ENCODE measurements at regions not wholly inside any gene's neighbourhood (a gene's known extent, or its start where the extent isn't known, plus 50 kb on each side); places are given as distances from the start of the nearest gene placed in this dataset.
"Not testable (repeated sequence)": the region's sequence is repeated elsewhere in the genome, so short reads cannot be mapped to it uniquely, and the experiment has no call there.

DNA sequence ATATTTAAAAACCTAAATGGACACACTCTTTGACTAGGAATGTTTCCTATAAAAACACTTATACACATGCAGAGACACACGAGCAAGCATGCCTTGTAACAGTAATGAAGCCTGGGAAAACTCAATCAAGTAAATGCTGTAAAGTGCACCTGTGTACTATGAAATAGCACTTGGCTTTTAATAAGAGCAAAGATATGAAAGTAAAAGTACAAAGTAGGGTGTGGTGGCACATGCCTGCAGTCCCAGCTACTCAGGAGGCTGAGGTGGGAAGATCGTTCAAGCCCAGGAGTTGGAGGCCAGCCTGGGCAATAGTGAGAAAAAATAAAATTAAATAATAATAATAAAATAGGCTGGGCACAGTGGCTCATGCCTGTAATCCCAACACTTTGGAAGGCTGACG is 166.9 kb upstream of the GRK3 start:
- DNase-seq, result no peak

DNA sequence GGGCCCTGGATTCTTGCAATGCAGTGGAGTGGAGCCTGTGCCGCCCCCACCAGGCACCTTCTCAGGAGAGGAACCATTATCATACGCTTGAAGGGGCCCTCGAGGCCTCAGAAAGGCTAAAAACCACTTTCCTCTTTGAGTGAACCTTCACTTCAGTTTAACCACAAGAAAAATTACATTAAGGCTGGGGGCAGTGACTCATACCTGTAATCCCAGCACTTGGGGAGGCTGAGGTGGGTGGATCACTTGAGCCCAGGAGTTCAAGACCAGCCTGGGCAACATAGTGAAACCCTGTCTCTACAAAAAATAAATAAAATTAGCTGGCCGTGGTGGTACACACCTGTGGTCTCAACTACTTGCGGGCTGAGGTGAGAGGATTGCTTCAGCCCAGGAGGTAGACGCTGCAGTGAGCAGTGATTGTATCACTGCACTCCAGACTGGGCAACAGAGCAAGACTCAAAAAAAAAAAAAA is 165.8 kb upstream of the GRK3 start:
- not testable (repeated sequence) for DNase-seq

DNA sequence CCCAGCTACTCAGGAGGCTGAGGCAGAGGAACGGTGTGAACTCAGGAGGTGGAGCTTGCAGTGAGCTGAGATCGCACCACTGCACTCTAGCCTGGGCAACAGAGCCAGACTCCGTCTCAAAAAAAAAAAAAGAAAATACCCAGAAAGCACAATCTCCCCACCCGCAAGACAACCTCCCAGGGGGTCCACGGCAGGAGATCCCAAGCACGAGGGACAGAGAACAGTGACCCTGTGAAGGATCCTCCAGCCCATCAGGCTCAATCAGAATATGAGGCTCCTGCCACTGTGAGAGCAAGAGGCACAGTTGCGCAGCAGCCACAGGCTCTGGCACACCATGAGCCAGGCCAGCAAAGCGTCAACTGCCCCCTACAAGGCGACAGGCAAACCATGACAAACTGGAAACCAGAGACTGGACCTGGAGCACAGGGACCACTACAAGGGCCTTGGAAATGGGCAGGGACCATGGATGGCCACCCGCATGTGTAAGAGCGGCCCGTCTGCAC is 164.8 kb upstream of the GRK3 start:
- no peak for DNase-seq

DNA sequence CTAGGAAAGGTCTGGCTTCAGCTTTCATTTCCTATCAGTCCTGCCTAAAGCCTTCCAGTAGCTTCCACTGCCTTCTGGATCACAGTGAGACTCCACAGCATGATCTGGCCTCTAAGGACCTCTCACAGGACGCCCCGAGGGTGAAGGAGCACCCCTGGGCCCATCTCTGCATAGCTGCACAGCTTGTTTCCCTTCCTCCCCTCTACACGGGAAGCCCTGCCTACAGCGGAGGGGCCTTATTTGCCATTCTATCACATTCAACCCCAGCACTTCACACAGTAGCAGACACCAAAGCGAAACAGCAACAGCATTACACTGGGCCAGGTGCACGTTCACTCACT is 162.3 kb upstream of the GRK3 start:
- no peak for DNase-seq

DNA sequence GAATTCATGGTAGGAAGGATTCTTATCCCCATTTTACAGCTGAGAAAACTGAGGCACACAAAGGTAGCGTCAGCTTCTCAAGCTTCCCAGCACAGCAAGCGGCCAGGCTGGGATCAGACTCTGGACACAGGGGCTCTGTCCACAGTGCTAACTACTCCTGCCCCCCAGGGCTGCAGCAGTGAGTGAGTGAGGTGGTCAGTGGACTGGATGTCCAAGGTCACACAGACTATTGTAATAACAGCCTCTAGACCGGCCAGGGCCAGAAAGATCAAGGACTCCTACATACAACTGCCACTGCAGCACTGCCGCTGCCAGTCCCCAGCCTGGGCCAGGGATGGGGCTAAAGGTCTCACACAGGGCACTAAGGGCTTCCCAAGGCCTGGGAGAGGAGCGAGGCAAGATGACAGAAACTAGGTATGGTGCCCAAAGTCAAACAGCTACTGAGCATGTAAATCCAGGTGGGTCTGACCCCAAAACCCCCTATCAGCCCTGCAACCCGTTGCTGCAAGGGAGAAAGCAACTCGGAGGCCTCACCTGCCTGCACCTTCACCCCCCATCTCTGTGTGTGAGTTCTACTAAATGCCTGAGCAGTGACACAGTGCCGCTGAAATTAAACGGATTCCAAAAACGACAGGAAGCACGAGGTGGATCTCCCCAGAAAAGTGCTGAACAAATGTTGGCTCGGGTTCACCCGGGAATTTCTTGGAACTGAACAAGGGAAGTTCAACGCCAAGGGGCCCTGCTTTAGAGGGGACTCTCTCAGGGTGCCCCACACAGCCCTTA is 161.8 kb upstream of the GRK3 start:
- no peak for DNase-seq

DNA sequence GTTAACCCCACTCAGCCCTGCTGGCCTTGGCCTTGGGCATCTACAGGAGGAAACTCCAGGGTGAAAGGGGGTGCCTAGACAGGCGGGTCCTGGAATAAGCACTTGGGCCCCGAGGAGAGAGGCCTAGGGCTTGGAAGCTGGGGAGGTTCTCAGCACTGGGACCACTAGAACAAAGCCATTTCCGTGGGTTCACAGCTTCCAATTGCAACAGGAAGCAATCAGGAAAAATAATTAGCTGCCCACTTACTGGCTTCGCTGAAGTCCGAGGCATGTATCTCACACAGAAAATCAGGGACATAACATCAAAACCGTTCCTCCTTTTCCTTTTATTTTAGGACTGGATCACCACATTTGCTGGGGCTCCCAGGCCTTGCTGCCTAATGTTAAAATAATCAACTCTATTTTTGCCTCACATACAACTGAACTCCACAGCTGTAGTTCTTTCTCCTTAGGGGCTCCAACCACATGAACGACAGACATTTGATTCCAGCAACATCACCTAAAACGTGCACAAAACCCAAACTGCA is 161.1 kb upstream of the GRK3 start:
- no peak for DNase-seq

DNA sequence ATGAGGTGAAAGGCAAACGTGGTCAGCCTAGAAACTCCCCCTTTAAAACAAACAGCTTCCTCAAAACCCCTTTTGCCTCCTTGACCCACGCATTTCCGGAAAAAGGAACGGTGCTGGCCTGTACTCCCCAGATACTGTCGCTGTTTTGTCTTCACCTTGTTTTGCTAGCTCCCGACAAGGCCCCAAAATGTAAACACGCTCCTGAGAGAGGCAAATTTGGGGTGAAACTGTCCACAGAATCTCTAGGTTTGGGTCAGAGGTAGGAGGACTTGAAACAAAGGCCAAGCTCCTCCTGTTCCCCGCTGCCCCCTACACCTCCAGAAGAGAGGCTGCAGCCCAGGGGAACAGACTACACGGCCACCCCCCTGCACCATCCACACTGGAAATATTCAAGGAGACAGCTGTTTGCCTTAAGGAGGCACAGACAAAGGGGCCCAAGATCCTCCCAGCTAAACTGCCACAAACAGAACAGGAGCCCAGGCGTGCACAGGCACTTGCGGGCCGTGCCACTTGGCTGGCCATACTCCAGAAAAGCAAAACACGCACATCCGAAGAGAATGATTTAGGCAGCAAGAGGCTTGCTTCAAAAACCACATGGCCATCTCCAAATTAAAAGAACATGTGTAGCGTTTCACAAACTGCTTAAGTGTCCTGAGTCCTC is 160.5 kb upstream of the GRK3 start:
- no peak for DNase-seq

DNA sequence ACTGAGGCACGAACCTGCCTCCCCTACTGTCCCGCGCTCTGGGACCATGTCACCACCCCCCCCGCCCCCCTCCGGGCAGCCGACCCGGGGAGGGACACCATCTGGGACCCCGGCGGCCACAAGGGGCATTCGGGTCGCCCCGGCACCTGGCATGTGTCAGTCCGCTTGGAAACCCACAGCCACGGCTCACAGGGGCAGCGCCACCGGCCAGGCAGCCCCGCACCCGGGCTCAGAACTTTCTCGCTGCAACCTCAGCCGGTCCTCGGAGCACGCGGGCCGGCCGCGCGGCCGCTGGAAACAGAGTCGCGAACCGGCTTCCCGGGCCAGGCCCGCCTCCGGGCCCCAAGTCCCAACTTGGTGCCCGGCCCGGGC is 159.9 kb upstream of the GRK3 start:
- peak; percentile 22 for DNase-seq

DNA sequence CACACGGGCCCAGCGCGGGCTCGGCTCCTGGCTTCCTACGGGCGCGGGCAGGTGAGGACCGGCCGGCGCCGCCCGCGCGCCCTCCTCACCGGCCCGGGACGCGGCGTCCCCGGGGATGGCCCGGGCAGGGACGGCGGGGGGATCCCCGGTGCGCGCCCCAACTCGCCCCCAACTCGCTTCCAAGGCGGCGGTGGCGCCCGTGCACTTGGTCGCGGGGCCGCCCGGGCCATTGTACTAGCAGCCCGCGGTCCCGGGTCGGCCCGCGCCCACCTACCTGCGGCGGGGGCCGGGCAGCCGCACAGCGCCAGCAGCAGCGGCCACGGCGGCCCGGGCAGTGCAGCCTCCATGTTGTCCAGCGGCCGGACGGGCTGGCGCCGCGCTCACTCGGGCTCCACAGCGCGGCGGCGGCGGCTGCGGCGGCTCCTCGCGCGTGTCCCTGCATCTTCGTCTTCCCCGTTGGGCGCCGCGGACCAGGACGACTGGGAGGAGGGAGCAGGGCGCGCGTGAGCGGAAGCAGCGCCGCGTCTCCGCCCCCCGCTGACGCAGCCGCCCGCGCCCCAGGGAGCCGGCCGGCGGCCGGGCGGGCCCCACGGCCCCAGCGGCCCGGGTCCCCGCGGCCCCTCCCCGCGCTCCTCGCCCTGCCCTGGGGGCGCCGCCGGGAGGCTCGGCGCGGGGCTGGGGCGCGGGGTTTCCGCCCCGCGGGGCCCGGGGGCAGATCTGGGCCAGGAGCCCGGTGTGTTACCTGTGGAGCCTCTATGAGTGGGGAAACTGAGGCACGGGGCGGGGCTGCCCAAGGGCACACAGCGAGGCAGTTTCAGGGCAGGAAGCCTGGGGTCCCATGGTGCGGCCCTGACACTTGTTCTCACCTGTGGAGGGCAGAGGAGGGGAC is 159.3 kb upstream of the GRK3 start:
- peak; percentile 80 for DNase-seq

DNA sequence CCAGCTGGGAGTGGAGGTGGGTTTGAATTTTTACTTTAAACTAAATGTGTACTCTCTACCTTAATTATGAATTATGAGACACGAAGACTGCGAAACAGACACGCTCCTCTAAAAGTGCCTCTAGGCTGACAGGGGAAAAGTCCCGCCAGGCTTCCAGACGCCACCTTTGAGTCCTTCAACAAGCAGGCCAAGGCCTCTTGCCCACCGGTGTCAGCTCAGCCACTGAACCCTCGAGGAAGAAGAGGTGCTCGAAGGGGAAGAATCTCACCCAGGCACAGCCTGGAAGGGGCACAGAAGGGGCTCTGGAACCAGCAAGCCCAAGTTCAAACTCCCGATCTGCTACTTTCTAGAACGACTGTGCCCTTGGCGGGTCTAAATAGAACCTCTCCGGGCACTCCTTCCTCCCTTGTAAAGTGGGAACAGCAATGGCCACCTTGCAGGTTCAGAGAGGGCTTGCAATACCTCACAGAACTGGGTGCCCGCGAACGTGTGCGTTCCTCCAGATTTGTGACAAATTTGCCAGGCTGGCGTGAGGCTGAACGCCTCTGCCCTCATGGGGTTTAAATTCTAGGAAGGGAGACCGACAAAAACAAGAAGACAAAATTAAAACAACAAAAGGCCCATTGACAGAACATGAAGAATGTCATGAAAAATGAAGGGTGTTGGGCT is 158.5 kb upstream of the GRK3 start:
- no peak for DNase-seq

DNA sequence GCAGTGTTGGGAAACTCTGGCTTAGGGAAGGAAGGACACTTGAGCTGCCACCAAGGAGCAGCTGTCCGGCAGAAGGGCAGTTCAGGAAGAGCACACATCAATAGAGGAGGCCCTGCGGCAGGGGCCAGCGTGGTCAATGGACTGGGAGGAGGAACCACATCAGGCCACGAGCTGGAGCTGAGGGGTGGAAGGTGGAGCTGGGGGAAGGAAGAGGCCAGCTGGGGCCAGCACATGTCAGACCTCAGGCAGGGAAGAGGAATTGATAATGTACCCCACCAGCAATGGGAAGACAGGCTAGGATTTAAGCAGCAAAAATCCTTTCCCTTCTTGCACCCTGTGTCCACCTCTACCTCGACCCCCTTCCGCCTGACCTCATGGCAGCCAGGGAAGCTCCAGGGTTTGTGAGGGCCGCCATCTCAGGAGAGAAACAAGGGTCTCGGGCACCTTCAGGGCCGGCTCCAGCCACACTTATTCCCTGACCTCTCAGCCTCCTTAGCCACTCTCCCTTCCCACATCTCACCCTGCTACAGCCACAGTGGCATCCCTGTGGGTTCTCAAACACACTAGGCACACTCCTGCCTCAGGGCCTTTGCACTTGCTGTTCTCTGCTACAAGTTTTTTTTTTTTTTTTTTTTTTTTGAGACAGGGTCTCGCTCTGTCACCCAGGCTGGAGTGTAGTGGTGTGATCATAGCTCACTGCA is 157.8 kb upstream of the GRK3 start:
- DNase-seq, result no peak

DNA sequence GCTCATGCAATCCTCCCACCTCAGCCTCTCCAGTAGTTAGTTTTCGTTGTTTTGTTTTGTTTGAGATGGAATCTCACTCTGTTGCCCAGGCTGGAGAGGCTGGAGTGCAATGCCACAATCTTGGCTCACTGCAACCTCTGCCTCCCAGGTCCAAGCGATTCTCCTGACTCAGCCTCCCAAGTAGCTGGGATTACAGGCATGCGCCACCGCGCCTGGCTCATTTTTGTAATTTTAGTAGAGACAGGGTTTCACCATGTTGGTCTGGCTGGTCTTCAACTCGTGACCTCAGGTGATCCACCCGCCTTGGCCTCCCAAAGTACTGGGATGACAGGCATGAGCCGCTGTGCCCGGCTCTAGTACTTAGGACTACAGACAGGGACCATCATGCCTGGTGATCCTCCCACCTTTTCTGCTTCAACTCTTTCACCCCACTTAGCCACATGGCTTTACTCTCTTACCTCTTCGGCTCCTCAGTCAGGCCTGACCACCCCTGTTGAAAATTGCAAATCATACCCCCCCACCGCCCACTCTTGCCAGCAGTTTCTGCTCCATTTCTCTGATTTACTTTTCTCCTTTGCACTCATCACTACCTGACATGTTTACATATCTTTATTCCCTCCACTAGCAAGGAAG is 157.1 kb upstream of the GRK3 start:
- DNase-seq, result no peak

DNA sequence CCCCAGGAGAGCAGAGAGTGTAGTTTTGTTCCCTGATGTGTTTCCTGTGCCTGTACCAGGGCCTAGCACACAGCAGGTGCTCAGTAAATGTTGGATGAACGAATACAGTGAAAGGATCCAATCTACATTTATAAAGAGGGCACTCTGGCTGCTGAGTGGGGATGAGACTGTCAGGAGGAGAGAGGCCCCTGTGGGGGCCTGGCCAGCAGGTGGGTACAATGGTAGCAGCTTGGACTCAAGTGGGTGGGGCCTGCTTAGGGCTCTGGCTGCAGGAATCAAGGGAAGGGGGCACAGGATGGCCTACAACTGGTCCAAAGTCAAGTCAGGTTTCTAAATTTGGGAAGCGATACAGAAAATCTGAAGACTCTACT is 156.6 kb upstream of the GRK3 start:
- no peak for DNase-seq

DNA sequence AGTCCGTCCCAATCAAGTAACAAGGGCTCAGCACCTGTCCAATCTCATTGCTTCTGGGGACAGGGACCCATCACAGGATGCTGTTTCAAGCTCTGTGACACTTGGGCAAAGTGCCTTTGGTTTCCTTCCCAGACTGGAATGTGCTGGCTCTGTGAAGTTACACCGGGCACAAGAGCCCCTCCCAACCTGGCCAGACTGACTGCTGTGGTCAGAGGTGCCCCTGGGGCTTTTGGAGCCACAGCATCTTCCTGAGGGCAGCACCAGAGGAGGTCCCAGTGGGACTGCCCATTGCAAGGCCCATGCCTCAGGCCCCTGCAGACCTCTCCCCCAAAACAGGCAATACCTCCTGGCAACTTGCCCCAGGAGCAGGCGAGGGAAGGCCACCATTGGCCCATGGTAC is 155.2 kb upstream of the GRK3 start:
- no peak for DNase-seq

DNA sequence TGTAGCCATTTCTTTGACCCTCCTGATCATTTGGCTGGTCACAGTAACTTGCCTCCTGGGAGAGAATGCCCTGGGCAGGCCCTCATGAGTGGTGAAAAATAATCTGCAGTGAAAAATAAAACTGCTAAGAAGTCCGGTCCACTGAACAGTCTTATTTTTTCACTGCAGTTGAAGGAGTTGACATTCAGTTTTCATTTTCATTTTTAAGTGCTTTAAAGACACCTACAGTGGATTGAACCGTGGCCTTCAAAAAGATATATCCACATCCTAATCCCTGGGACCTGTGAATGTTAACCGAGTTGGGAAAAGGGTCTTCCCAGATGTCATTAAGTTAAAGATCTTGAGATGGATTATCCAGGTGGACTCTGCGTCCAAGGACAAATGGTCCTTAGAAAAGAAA is 153.6 kb upstream of the GRK3 start:
- DNase-seq, result no peak

DNA sequence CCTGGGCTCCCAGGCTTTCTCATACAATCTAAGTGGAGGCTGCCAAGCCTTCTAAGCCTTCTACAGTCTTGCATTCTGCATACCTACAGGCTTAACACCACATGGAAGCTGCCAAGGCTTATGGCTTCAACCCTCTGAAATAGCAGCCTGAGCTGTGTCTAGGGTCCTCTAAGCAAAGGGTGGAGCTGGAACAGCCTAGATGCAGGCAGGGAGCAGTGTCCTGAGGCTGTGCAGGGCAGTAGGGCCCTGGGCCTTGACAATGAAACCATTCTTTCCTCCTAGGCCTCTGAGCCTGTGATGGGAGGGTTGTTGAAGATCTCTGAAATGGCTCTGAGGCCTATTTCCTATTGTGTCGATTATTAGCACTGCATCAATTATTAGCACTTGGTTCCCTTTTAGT is 150.9 kb upstream of the GRK3 start:
- DNase-seq, result no peak

DNA sequence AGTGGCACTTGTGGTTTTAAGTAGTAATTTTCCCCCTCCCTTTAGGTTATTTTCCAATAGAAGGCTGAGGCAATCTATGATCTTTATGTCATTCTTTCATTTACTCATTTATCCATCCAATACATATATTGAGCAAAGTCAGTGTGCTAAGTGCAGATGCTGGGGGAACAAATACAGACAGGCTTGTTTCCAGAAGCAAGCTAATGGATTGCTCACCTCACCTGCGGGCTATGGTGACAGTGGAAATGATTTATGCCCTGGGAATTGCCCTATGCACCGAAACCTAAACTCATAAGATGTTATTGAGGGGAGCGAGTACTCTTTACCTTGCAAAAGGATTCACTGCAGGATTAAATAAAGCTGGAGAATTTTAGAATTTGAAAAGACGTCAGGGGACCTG is 148.7 kb upstream of the GRK3 start:
- not testable (repeated sequence) for DNase-seq

DNA sequence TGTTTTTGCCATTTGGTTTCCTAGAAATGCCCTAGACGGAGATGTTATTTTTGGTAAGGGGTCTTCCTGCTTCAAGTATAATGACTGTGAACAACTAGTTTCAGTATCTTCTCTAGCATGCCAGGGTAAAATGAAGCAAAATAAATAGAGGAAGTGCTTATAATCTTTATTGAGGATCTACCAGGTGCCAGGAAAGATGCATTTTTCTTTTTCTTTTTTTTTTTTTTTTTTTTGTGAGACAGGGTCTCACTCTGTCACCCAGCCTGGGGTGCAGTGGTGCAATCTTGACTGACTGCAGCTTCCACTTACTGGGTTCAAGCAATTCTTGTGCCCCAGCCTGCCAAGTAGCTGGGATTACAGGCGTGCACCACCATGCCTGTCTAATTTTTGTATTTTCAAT is 146.6 kb upstream of the GRK3 start:
- not testable (repeated sequence) for DNase-seq

DNA sequence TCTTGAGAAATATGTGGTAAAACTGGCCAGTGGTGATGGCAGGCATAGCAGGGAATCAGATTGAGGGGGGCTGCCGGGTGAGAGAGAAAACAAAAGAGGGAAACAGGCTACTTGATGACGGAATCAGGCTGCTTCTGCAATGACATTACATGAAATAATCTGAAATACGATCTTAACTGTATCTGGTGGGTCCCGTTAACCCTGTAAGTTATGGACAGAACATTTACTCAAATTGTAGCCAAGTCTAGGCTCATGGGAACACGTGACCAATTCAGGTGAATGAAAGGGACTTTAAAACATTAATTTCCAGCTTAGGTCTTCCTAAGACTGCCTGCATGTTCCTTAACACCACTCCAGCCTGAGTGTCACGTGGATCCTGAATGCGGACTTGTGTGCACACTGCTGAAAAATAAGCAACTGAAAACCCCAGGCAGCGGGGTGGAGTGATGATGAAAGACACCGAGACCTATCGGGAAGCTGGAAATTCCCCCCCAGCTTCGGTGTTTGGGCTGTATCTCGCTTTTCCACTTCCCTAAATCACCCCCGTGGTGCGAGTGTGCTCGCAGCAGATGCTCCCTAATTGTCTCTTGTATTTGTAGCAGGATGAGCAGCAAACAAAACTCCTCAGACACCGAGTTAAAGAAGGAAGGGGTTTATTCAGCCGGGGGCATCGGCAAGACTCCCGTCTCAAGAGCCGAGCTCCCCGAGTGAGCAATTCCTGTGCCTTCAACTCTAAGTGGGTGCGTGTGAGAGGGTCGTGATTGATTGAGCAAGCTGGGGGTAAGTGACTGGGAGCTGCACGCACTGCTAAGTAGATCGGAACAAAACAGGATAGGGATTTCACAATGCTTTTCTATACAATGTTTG is 145.0 kb upstream of the GRK3 start:
- no peak for DNase-seq

DNA sequence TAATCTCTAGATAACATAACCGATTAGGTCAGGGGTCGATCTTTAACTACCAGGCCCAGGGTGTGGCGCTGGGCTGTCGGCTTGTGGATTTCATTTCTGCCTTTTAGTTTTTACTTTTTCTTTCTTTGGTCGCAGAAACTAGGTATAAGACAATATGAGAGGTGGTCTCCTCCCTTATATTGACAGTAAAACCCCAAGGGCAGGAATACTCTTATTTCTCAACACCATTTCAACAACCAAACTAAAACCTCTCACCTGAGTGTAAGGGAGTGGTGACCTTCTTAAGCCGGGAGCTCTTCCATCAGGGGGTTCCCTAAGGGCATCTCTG is 144.4 kb upstream of the GRK3 start:
- not testable (repeated sequence) for DNase-seq

DNA sequence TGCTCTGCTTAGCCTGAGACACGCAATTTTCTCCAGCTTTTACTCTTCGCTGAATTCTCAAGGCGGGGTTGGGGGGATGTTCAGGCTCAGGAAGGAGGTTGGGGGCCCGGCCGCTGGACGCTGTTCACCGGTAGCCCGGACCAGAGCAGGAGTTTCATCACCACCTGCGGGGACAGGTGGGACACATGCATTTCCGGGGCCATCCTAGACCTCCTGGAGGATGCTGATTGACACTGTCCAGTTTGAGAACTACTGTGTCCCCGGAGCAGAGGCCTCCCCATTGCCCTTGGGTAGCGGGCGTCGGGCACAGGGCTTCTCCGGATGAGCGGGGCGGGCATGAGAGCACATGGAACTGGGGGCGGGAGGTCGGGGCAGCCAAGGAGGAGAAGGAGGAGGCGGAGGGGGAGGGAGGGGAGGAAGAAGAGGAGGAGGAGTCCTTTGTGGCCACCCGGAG is 144.0 kb upstream of the GRK3 start:
- no peak for DNase-seq

Data from CD4-positive, alpha-beta T cell treated with Interleukin-17A for 4 hours (primary cell).